ENCODE measurements at regions not wholly inside any gene's neighbourhood (a gene's known extent, or its start where the extent isn't known, plus 50 kb on each side); places are given as distances from the start of the nearest gene placed in this dataset.

DNA sequence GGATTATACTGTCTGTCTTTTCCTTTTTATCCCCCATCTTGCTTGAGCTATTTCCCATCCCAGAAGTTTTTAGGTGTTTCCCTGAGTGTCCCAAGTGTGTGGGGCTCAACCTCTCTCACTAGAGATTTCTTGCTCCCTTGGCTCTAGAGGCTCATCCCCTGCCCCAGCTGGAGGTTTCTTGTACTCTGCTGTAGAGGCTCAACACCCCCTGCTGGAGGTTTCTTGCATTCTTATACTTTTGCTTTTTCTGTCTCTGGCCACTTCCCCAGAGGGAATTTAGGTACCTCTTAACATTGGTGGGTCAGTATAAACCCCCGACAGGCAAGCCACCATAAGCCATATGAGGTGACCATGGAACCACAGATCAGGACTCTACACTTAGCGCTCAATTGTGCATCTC is 114.2 kb upstream of the FAM3C start:
- CTCF ChIA-PET, result no interaction called here
- DNase-seq, result no peak
- Histone ChIP-seq H3K4me3 (ENCODE audit: control insufficient read depth in 1 of 7, extremely low read depth in 1 of 7, insufficient read depth in 4 of 7, low read depth in 2 of 7, low read length in 6 of 7) (no peak overlapping the region), H3K27me3 (replicated peaks in 2 of 5; ENCODE audit: control insufficient read depth in 4 of 5, insufficient read depth in 5 of 5, low read length in 4 of 5) (no peaks in the 10 kb centered on the region), H3K9me3 (ENCODE audit: control extremely low read depth in 1 of 5, control insufficient read depth in 4 of 5, insufficient read depth in 2 of 5, low read depth in 1 of 5, low read length in 4 of 5) (peaks cover 0 to 27% (median 14%) of the 10 kb centered on the region in 5 experiments), H3K27ac (ENCODE audit: insufficient read depth in 1 of 2, low read depth in 1 of 2, low read length in 2 of 2, poor library complexity in 1 of 2, severe bottlenecking in 2 of 2) (no peak overlapping the region), H3K36me3 (ENCODE audit: control insufficient read depth in 4 of 4, insufficient read depth in 4 of 4, low read length in 3 of 4) (no peaks in the 10 kb centered on the region), H3K4me1 (ENCODE audit: control extremely low read depth in 1 of 4, control insufficient read depth in 4 of 4, insufficient read depth in 4 of 4, low read length in 3 of 4) (no peaks in the 10 kb centered on the region)
- 100% methylated on average over 2 of the region's 2 CpGs for WGBS (ENCODE audit: insufficient coverage)
- POLR2A ChIA-PET, result no interaction called here

DNA sequence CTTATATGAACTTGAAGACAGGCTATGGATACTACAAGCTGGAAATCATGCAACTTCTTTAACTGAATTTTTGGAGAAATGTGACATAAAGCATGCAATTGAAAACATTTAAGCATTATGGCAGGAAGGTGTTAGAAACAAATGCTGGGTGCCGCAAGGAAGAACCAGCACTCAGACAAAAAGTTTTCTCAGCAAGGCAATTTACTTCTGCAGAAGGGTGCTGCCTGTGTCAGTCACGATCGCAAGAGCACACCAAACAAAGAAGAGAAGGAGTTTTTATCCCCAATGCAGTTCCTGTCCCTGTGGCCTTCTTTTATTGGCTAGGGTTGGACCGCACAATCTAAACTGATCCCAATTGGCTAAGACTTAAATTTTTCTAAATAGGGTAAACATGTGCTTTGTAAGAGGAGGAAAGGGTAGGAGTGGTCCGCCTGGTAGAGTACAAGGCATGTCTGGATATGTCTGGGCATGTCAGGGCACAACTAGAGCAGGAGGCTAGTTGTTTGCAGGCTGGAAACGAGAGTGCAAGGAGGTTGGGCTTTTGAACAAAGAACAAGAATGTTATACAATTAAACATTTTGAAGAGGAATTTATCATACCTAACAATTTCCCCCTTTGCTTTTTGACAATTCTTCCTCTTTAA is 109.6 kb upstream of the FAM3C start:
- Histone ChIP-seq H3K9me3 (ENCODE audit: control extremely low read depth in 1 of 5, control insufficient read depth in 4 of 5, insufficient read depth in 2 of 5, low read depth in 1 of 5, low read length in 4 of 5) (peaks cover 0 to 27% (median 10%) of the 10 kb centered on the region in 5 experiments), H3K4me1 (ENCODE audit: control extremely low read depth in 1 of 4, control insufficient read depth in 4 of 4, insufficient read depth in 4 of 4, low read length in 3 of 4) (no peaks in the 10 kb centered on the region), H3K27ac (ENCODE audit: insufficient read depth in 1 of 2, low read depth in 1 of 2, low read length in 2 of 2, poor library complexity in 1 of 2, severe bottlenecking in 2 of 2) (no peak overlapping the region), H3K36me3 (ENCODE audit: control insufficient read depth in 4 of 4, insufficient read depth in 4 of 4, low read length in 3 of 4) (no peaks in the 10 kb centered on the region), H3K27me3 (replicated peaks in 2 of 5; ENCODE audit: control insufficient read depth in 4 of 5, insufficient read depth in 5 of 5, low read length in 4 of 5) (no peaks in the 10 kb centered on the region), H3K4me3 (ENCODE audit: control insufficient read depth in 1 of 7, extremely low read depth in 1 of 7, insufficient read depth in 4 of 7, low read depth in 2 of 7, low read length in 6 of 7) (no peak overlapping the region)
- CTCF ChIA-PET, result no interaction called here
- no peak for DNase-seq
- POLR2A ChIA-PET, result no interaction called here
- WGBS (ENCODE audit: insufficient coverage), result 87% methylated on average over 6 of the region's 6 CpGs

DNA sequence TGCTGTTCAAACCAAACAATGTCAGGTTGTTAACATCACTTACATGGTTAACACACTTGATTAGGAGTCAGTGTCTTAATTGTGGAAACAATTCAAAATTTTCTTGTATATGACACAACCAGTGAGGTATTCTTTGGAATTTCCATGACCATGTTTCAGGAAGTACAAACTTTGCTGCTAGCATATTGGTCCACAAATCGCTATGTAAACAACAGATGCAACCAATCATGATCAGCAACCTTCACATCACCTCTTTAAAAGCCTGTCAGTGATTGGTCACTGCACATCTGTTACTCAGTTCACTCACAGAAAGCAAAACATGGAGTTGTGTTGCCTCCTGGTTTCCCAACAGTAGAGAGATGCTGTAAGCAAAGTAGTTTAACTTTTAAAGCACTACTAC is 108.9 kb upstream of the FAM3C start:
- ChIA-PET POLR2A (no interaction called here), CTCF (no interaction called here)
- H3K9me3 ChIP-seq (ENCODE audit: control extremely low read depth in 1 of 5, control insufficient read depth in 4 of 5, insufficient read depth in 2 of 5, low read depth in 1 of 5, low read length in 4 of 5), result peaks cover 0 to 21% (median 8%) of the 10 kb centered on the region in 5 experiments
- no peaks in the 10 kb centered on the region for H3K36me3 ChIP-seq (ENCODE audit: control insufficient read depth in 4 of 4, insufficient read depth in 4 of 4, low read length in 3 of 4)
- no peaks in the 10 kb centered on the region for H3K4me1 ChIP-seq (ENCODE audit: control extremely low read depth in 1 of 4, control insufficient read depth in 4 of 4, insufficient read depth in 4 of 4, low read length in 3 of 4)
- H3K4me3 ChIP-seq (ENCODE audit: control insufficient read depth in 1 of 7, extremely low read depth in 1 of 7, insufficient read depth in 4 of 7, low read depth in 2 of 7, low read length in 6 of 7), result no peak overlapping the region
- H3K27ac ChIP-seq (ENCODE audit: insufficient read depth in 1 of 2, low read depth in 1 of 2, low read length in 2 of 2, poor library complexity in 1 of 2, severe bottlenecking in 2 of 2), result no peak overlapping the region
- WGBS (ENCODE audit: insufficient coverage), result no CpG with 5 or more reads among the region's 1 CpG
- H3K27me3 ChIP-seq (replicated peaks in 2 of 5; ENCODE audit: control insufficient read depth in 4 of 5, insufficient read depth in 5 of 5, low read length in 4 of 5), result no peaks in the 10 kb centered on the region
- DNase-seq, result no peak

DNA sequence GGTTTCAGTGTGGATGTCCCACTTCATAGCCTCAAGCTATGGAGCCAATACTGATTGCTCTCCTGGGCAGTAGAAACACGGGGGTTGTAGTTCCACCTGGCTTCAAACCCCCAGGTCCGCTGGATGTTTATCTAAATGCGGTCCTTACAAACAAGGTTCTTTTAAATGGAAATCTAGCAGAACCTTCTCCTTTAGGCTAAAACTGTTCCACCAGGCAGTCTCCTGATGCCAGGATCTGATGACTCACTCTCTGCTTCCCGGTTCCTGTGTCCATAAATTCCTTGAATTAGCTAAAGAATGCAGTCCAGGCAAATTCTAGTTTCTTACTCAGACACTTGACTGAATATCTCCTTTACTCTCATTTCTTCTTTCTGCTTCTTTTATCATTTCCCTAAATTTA is 108.4 kb upstream of the FAM3C start:
- WGBS (ENCODE audit: insufficient coverage), result 81% methylated on average over 4 of the region's 4 CpGs
- CTCF ChIA-PET, result no interaction called here
- H3K4me3 ChIP-seq (ENCODE audit: control insufficient read depth in 1 of 7, extremely low read depth in 1 of 7, insufficient read depth in 4 of 7, low read depth in 2 of 7, low read length in 6 of 7), result no peak overlapping the region
- no peaks in the 10 kb centered on the region for H3K27me3 ChIP-seq (replicated peaks in 2 of 5; ENCODE audit: control insufficient read depth in 4 of 5, insufficient read depth in 5 of 5, low read length in 4 of 5)
- no peak overlapping the region for H3K27ac ChIP-seq (ENCODE audit: insufficient read depth in 1 of 2, low read depth in 1 of 2, low read length in 2 of 2, poor library complexity in 1 of 2, severe bottlenecking in 2 of 2)
- no peaks in the 10 kb centered on the region for H3K36me3 ChIP-seq (ENCODE audit: control insufficient read depth in 4 of 4, insufficient read depth in 4 of 4, low read length in 3 of 4)
- no peak for DNase-seq
- H3K4me1 ChIP-seq (ENCODE audit: control extremely low read depth in 1 of 4, control insufficient read depth in 4 of 4, insufficient read depth in 4 of 4, low read length in 3 of 4), result no peaks in the 10 kb centered on the region
- H3K9me3 ChIP-seq (ENCODE audit: control extremely low read depth in 1 of 5, control insufficient read depth in 4 of 5, insufficient read depth in 2 of 5, low read depth in 1 of 5, low read length in 4 of 5), result peaks cover 0 to 16% (median 8%) of the 10 kb centered on the region in 5 experiments
- POLR2A ChIA-PET, result no interaction called here

DNA sequence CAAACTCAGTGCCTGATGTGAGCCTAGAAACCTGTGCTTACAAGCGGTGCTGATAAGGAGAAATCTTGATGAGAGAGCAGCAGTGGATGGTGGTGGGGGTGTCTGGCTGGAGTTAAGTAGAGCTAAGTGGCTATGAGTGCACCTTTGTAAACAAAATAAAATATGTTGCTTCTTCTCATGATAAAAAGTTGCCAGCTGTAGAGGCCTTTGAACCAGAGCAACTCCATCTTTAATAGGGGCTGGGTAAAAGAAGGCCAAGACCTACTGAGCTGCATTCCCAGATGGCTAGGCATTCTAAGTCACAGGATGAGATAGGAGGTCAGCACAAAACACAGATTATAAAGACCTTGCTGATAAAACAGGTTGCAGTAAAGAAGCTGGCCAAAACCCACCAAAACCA is 107.6 kb upstream of the FAM3C start:
- H3K4me1 ChIP-seq (ENCODE audit: control extremely low read depth in 1 of 4, control insufficient read depth in 4 of 4, insufficient read depth in 4 of 4, low read length in 3 of 4), result no peaks in the 10 kb centered on the region
- no peak for DNase-seq
- no peaks in the 10 kb centered on the region for H3K27me3 ChIP-seq (replicated peaks in 2 of 5; ENCODE audit: control insufficient read depth in 4 of 5, insufficient read depth in 5 of 5, low read length in 4 of 5)
- peaks cover 0 to 16% (median 8%) of the 10 kb centered on the region in 5 experiments for H3K9me3 ChIP-seq (ENCODE audit: control extremely low read depth in 1 of 5, control insufficient read depth in 4 of 5, insufficient read depth in 2 of 5, low read depth in 1 of 5, low read length in 4 of 5)
- H3K27ac ChIP-seq (ENCODE audit: insufficient read depth in 1 of 2, low read depth in 1 of 2, low read length in 2 of 2, poor library complexity in 1 of 2, severe bottlenecking in 2 of 2), result no peak overlapping the region
- H3K4me3 ChIP-seq (ENCODE audit: control insufficient read depth in 1 of 7, extremely low read depth in 1 of 7, insufficient read depth in 4 of 7, low read depth in 2 of 7, low read length in 6 of 7), result no peak overlapping the region
- 100% methylated on average over 1 of the region's 1 CpG for WGBS (ENCODE audit: insufficient coverage)
- POLR2A ChIA-PET, result no interaction called here
- H3K36me3 ChIP-seq (ENCODE audit: control insufficient read depth in 4 of 4, insufficient read depth in 4 of 4, low read length in 3 of 4), result no peaks in the 10 kb centered on the region
- CTCF ChIA-PET, result no interaction called here

DNA sequence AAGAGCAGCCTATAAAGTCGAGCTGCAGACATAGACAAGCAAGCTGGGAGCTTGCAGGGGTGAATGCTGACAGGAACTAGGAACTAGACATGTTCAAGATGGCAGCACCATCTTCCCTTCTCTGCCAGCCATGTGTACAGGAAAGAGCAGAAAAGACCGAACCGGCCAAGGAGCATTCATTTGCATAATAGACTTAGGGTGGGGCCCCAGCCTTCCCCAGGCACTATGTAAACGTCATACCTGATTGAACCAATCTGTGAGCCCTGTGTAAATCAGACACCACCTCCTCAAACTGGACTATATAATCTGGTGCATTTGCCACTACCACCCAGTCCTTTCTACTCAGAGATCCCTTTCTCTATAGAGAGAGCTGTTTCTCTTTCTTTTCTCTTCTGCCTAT is 106.9 kb upstream of the FAM3C start:
- Histone ChIP-seq H3K4me1 (ENCODE audit: control extremely low read depth in 1 of 4, control insufficient read depth in 4 of 4, insufficient read depth in 4 of 4, low read length in 3 of 4) (no peaks in the 10 kb centered on the region), H3K9me3 (ENCODE audit: control extremely low read depth in 1 of 5, control insufficient read depth in 4 of 5, insufficient read depth in 2 of 5, low read depth in 1 of 5, low read length in 4 of 5) (peaks cover 0 to 16% (median 8%) of the 10 kb centered on the region in 5 experiments), H3K4me3 (ENCODE audit: control insufficient read depth in 1 of 7, extremely low read depth in 1 of 7, insufficient read depth in 4 of 7, low read depth in 2 of 7, low read length in 6 of 7) (no peak overlapping the region), H3K27ac (ENCODE audit: insufficient read depth in 1 of 2, low read depth in 1 of 2, low read length in 2 of 2, poor library complexity in 1 of 2, severe bottlenecking in 2 of 2) (no peak overlapping the region), H3K27me3 (replicated peaks in 2 of 5; ENCODE audit: control insufficient read depth in 4 of 5, insufficient read depth in 5 of 5, low read length in 4 of 5) (no peaks in the 10 kb centered on the region), H3K36me3 (ENCODE audit: control insufficient read depth in 4 of 4, insufficient read depth in 4 of 4, low read length in 3 of 4) (no peaks in the 10 kb centered on the region)
- ChIA-PET CTCF (no interaction called here), POLR2A (no interaction called here)
- no peak for DNase-seq
- WGBS (ENCODE audit: insufficient coverage), result 90% methylated on average over 4 of the region's 4 CpGs

DNA sequence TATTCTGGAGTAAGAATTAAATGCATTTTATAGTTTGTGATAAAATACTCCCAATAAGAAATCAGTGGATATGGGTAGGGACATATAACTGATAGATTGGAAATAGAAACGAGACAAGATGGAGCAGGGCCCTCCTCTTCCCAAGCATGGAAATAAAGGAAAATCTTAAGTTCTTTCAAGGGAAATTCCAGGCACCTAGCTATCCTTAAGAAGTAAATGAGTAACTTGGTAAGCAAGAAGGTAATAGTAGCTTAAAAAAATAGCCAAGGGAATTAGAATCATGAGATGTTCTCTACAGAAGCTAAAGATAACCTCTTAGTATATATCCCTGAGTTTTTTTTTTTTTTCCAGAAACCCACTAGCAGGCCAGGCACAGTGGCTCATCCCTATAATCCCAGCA is 105.5 kb upstream of the FAM3C start:
- Histone ChIP-seq H3K36me3 (ENCODE audit: control insufficient read depth in 4 of 4, insufficient read depth in 4 of 4, low read length in 3 of 4) (no peaks in the 10 kb centered on the region), H3K4me3 (ENCODE audit: control insufficient read depth in 1 of 7, extremely low read depth in 1 of 7, insufficient read depth in 4 of 7, low read depth in 2 of 7, low read length in 6 of 7) (no peak overlapping the region), H3K27ac (ENCODE audit: insufficient read depth in 1 of 2, low read depth in 1 of 2, low read length in 2 of 2, poor library complexity in 1 of 2, severe bottlenecking in 2 of 2) (no peak overlapping the region), H3K4me1 (ENCODE audit: control extremely low read depth in 1 of 4, control insufficient read depth in 4 of 4, insufficient read depth in 4 of 4, low read length in 3 of 4) (no peaks in the 10 kb centered on the region), H3K9me3 (ENCODE audit: control extremely low read depth in 1 of 5, control insufficient read depth in 4 of 5, insufficient read depth in 2 of 5, low read depth in 1 of 5, low read length in 4 of 5) (peaks cover 0 to 16% (median 5%) of the 10 kb centered on the region in 5 experiments), H3K27me3 (replicated peaks in 2 of 5; ENCODE audit: control insufficient read depth in 4 of 5, insufficient read depth in 5 of 5, low read length in 4 of 5) (no peaks in the 10 kb centered on the region)
- ChIA-PET POLR2A (interaction anchor here (0.6 kb wide), 1 partner anchor 63 kb away, joined by 4 read pairs; no protein-coding TSS in a partner anchor), CTCF (no interaction called here)
- WGBS (ENCODE audit: insufficient coverage), result 100% methylated on average over 1 of the region's 1 CpG
- no peak for DNase-seq

Data from common myeloid progenitor, CD34-positive (primary cell).